Lung microvascular endothelial cell (primary cell): ENCODE measurements at regions not wholly inside any gene's neighbourhood (a gene's known extent, or its start where the extent isn't known, plus 50 kb on each side); places are given as distances from the start of the nearest gene placed in this dataset.
"Not testable (repeated sequence)": the region's sequence is repeated elsewhere in the genome, so short reads cannot be mapped to it uniquely, and the experiment has no call there.

Source experiments
- DNase-seq, 2 donors: peaks; one replicate each; pipeline versions ENCODE4 v3.0.0 to v3.0.0-alpha.2; 2010; ENCODE audit warnings: low read depth in 2 of 2

DNA sequence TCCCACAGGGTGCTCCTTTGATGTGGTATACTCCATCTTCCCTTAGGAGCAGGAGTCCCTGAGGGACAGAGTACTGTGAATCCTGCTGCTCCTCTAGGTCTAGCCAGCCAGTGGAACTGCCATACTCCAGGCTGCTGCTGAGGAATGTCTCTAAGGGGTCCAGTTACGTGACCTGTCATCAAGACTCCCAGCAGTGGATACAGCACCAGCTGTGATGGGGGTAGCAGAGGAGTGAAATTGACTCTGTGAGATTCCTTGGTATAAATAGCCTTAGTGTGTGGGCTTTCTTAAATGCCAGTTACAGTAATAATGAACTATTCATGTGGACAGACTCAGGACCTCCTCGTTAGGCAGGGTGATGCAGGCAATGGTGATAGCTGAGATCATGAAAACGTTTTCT lies 140.4 kb upstream of the LUZP2 start:
- DNase-seq = no peak

DNA sequence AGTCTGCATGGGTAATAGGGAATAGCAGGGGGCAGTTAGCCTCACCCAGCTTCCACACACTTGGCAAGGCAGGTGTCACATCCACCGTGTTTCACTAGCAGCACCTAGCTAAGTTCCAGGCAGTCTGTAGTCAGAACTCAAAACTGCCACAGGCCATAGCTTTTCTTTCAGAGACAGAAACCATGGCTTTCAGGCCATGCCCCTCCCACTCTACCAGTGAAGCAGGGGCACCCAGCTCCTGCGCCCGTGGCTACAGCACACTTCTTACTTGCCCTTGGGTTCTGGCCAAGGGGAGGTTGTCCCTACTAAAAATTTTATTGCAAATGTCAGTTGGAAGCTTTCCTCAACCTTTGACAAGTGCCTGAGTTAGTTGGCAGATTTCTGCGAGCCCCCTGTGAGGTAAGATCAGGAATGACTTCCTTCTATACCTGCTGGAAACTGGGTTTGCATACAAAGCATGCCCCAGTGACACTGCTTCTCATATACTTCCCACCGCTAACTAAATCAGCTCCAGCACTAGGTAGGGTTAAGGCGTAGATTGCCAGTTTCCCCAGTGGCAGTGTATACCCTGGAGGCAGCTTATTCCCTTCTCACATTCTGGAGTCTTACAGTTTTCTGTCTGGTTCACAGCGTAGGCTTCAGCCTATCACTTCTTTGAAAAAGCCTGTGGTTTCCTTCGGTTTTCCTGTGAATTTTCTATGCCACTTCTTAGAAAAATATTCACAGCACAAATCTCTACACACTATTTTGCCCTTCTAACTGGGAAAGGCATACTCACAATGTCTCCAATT lies 139.0 kb upstream of the LUZP2 start:
- no peak for DNase-seq

DNA sequence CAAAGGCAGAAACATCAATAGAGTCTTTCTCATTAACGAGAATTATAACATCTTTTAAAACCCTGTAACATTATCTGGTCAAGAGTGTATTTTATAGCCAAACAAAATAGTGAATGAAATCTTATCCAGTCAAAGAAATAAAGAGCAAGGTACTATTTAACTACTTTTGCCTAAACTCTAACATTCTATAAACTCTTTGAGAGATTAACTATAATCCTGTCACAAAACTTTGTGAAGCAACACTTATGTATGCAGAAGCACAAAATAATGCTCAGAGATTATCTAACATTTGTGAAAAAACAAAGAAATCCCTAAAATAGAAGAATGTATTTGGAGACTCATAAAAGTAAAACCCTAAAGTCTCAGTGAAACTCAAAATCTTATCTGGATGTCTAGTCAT lies 124.4 kb upstream of the LUZP2 start:
- no peak for DNase-seq

GRCh38 chr11:24373516-24373915 lies 123.3 kb upstream of the LUZP2 start:
- DNase-seq = no peak

GRCh38 chr11:24375351-24375750 lies 121.5 kb upstream of the LUZP2 start:
- no peak for DNase-seq

- DNase-seq = no peak
Measured at GRCh38 chr11:24375931-24376330, 120.9 kb upstream of the LUZP2 start.

- DNase-seq = no peak
Measured at GRCh38 chr11:24383137-24383536, 113.7 kb upstream of the LUZP2 start.

- DNase-seq = no peak
Measured at GRCh38 chr11:24384240-24384639, 112.6 kb upstream of the LUZP2 start.

DNA sequence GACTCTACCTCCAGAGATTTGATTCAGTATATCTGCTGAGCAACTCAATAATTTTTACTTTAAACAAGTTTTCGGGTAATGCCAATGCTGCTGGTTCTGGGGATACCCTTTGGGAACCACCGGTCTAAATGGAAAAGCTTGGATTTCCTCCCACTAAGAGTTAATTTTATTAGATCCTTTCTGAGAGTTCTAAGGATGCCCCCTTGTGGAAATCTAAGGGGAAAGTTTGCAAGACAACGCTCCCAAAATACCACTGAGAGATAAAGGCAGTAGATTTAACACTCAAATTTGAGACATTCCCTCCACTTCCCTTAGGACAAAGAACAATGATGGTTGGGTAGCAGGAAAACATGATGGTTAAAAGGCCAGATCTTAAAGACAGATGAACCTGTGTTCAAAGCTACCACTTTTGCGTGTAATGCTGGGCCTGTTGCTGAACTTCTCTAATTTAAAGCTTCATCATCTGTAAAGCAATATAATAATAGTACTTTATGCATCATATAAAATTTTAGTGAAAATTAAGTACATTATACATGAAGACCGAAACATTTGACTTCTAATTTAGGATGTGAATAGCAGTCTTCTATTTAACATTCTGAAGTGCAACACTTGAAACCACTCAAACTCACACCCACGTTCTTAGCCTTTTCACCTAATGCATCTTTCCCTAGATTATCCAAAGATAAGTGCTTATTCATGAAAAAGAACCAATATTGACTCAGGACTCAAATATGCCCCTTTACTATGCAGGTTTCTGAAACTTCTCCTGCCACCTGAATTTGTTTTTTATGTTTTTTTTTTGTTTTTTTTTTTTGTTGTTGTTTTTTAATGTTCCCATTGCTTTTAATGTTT lies 110.1 kb upstream of the LUZP2 start:
- DNase-seq = peak in 1 of 2 donors; percentile 22

DNA sequence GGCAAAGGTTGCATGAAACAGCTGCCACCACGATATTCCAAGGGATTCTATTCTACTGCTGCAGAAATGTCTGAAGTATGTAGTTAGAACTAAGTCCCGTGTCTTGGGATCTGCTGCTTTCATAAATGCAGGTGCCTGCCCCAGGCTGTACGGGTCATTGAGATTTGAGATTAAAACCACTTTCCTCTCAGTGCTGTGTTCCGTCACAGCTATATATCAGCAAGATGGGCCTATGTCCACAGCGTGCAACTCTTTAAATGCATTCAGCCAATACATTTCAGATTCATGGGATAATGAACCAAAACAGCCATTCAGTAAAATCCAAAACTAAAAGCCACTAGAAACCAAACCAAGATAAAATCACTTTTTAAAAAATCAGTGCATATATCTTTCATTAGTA lies 107.3 kb upstream of the LUZP2 start:
- no peak for DNase-seq

DNA sequence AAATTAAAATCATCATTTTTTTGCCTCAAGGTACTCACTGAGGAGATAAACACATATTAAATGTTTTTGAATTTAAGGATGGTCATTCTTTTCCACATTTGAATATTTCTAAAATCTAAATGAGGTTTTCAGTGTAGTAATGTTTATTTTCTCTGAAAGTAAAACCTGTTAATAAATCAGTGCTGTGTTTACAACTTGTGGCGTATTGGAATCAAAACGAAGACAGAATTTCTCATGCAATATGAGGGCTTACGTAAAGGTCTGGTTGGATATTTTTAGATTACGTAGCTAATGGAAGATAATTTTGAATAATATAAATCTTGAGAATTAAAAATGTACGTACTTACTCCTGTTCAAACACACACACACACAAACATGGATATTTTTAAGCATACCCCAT lies 106.8 kb upstream of the LUZP2 start:
- DNase-seq = no peak

GRCh38 chr11:24390762-24391161 lies 106.1 kb upstream of the LUZP2 start:
- DNase-seq = no peak

DNA sequence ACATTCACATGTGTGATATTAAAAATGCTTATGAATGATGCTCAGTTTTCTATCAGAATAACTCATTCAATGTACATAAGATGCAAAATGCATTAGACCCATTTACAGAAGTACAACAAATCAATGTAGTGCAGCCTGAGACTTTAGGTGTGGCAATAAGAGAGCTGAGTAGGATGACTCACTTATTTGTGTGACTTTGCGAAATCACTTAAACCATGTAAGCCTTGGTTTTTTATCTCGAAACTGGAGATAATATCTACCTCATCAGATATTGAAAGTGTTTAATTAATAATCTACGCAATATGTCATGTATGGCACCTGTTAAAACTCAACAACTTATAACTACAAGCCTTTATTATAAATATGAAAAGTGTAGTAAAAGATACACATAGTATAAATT lies 105.7 kb upstream of the LUZP2 start:
- no peak for DNase-seq

- no peak for DNase-seq
Measured at GRCh38 chr11:24400059-24400665, 96.7 kb upstream of the LUZP2 start.

- no peak for DNase-seq
Measured at GRCh38 chr11:24406389-24406788, 90.5 kb upstream of the LUZP2 start.

- no peak for DNase-seq
Measured at GRCh38 chr11:24406980-24407379, 89.9 kb upstream of the LUZP2 start.

GRCh38 chr11:24407733-24408132 lies 89.1 kb upstream of the LUZP2 start:
- no peak for DNase-seq

GRCh38 chr11:24408202-24408601 lies 88.7 kb upstream of the LUZP2 start:
- no peak for DNase-seq

DNA sequence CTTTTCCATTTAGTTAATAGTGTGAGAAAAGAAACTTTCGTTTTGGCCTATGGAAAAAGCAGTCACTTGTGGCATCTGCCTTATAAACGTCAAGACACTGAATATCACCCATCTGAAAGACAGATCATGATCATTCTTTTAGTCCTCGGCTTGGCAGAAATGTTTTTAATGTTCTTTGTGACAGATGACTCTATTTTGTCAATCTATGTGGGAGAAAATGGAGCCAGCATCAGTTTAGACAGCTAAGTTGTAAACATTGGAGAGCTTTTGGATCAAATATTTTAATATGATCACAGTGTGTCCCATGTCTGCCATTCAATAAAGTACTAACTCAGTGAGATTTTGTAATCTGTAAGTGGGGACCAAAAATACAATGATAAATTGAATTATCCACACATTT lies 85.1 kb upstream of the LUZP2 start:
- DNase-seq = no peak

DNA sequence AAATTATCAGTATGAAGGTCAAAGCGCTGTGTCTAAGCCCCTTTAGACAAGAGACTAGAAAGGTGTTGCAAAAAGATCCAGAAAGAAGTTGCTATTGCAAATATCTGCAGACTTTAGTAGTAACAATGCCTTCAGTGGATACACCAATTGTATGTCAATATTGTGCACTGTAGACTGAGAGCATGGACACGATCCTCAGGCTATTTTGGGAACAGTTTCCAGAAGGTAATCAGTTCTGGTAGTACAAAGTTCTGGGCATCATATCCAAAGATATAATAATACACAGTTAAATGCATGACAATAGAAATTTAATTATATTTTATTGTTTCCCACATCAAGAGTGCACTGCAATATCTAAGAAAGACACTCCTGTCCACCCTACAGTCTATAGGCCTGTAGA lies 84.1 kb upstream of the LUZP2 start:
- DNase-seq = no peak

- no peak for DNase-seq
Measured at GRCh38 chr11:24413391-24413790, 83.5 kb upstream of the LUZP2 start.

GRCh38 chr11:24415955-24416636 lies 80.8 kb upstream of the LUZP2 start:
- not testable (repeated sequence) for DNase-seq
